Heart left ventricle (tissue), 16 donors: ENCODE measurements at regions not wholly inside any gene's neighbourhood (a gene's known extent, or its start where the extent isn't known, plus 50 kb on each side); places are given as distances from the start of the nearest gene placed in this dataset.

ENCODE experiments used
- ATAC-seq, 4 donors: fragments of 200-7000 bp; cut with Tn5 transposase; one replicate each; pipeline ENCODE4 v1.9.1; 2020 to 2022; ENCODE audit warnings: moderate library complexity in 4 of 4, mild to moderate bottlenecking in 3 of 4, moderate number of reproducible peaks in 1 of 4
- DNase-seq, 5 donors: peaks; one replicate each; pipeline ENCODE4 v3.0.0-alpha.2; 2020
- H3K27ac ChIP-seq, 12 donors: fragments of 200-600 bp; sonication (generic) in 4 of 12; one replicate each; pipeline versions ENCODE4 v1.5.0 to v1.8.0; 2016 to 2022; ENCODE audit warnings: mild to moderate bottlenecking in 2 of 12
- H3K27me3 ChIP-seq, 9 donors: fragments of 200-600 bp; sonication (generic) in 2 of 9; one replicate each; pipeline versions ENCODE4 v1.5.1 to v1.8.0; 2016 to 2022; ENCODE audit warnings: mild to moderate bottlenecking in 3 of 9
- H3K36me3 ChIP-seq, 9 donors: fragments of 200-600 bp; sonication (generic) in 2 of 9; one replicate each; pipeline versions ENCODE4 v1.5.0 to v1.8.0; 2018 to 2022; ENCODE audit warnings: mild to moderate bottlenecking in 2 of 9
- H3K4me1 ChIP-seq, 12 donors: fragments of 200-600 bp; sonication (generic) in 4 of 12; one replicate each; pipeline versions ENCODE4 v1.5.0 to v1.8.0; 2016 to 2022; ENCODE audit warnings: mild to moderate bottlenecking in 3 of 12
- H3K4me3 ChIP-seq, 12 donors: fragments of 200-600 bp; sonication (generic) in 4 of 12; one replicate each; pipeline versions ENCODE4 v1.5.0 to v1.8.0; 2017 to 2022; ENCODE audit warnings: mild to moderate bottlenecking in 9 of 12, moderate library complexity in 4 of 12
- H3K9me3 ChIP-seq, 12 donors: fragments of 200-600 bp; sonication (generic) in 4 of 12; one replicate each; pipeline versions ENCODE4 v1.5.0 to v1.8.0; 2016 to 2022; ENCODE audit warnings: mild to moderate bottlenecking in 1 of 12
- CTCF ChIP-seq, 12 donors: fragments of 200-600 bp; sonication (generic) in 4 of 12; IDR thresholded peaks; one replicate each; pipeline versions ENCODE4 v1.5.0 to v1.8.0; 2018 to 2022; ENCODE audit warnings: antibody characterized with exemption in 12 of 12, mild to moderate bottlenecking in 5 of 12
- POLR2A ChIP-seq, 2 donors: fragments of 450-650 bp; IDR thresholded peaks; one replicate each; pipeline ENCODE4 v1.6.1; 2017; ENCODE audit warnings: antibody characterized with exemption in 2 of 2, mild to moderate bottlenecking in 2 of 2, moderate library complexity in 2 of 2
- WGBS, 4 donors: extraction: QIAGEN DNeasy Blood & Tissue Kit in 2 of 4; methylation state at CpG; one replicate each; pipeline versions ENCODE4 v1.1.5 to v1.1.7; 2013 to 2018; 5-methylcytosine and 5-hydroxymethylcytosine counted together
- intact Hi-C, 10 donors: fragments of 100-400 bp; cut with DNase I; formaldehyde crosslinking; loops; one replicate each; pipeline versions ENCODE4 v1.11.1 to v1.14.2; 2022
- donor health status: ischemic (EF 13 %, LVEDD 7.1; RV severe dilation, severe dysfunction).
- donor health status: healthy with polysubstance abuse.
- donor health status: DM: no; HTN: yes; CAD: no.
- donor health status: DM: no; HTN: no; CAD: no.
- donor health status: ischemic (EF 25% LVEDD 6.9; RV normal size, moderate dysfunction).
- donor health status: ischemic (EF 25% LVEDD 5.7; RV mildly dilated, moderate dysfunction).
- donor health status: healthy.
- donor health status: DM: yes; HTN: yes; CAD: no.
- donor health status: ischemic (EF 35%, LVEDD 5.7; RV mildly dilated, moderate dysfunction).
- donor health status: nonischemic (EF 11% LVEDD 7.7; RV severe dilation, severe dysfunction).
- donor health status: DM: yes; HTN: yes; CAD: no.
- donor health status: PGD.
- donor health status: ischemic (EF 29% LVEDD 5.4; RV normal size, mild dysfunction).
- donor health status: nonischemic (EF 23%, LVEDD 6.1; RV moderate dilation, normal function).

GRCh38 chr18:73749304-73749703 lies 398.3 kb downstream of the FBXO15 start:
- ATAC-seq (no peak), DNase-seq (no peak)
- Histone ChIP-seq H3K4me1 (no peaks in the 10 kb centered on the region), H3K36me3 (no peaks in the 10 kb centered on the region), H3K27ac (no peak overlapping the region), H3K9me3 (no peaks in the 10 kb centered on the region), H3K27me3 (no peaks in the 10 kb centered on the region), H3K4me3 (no peak overlapping the region)
- TF ChIP-seq CTCF (IDR thresholded peaks at IDR 0.05): no peak
- no peak for TF ChIP-seq POLR2A (IDR thresholded peaks at IDR 0.05)
- WGBS, 4 donors: 87 to 96% (median 91%) methylated on average over 2 of the region's 2 CpGs
- intact Hi-C loops: no loop called here

- no peak overlapping the region for H3K4me3 ChIP-seq
- WGBS, 4 donors: 65 to 78% (median 75%) methylated on average over 4 of the region's 4 CpGs
- H3K36me3 ChIP-seq: no peaks in the 10 kb centered on the region
- H3K9me3 ChIP-seq: no peaks in the 10 kb centered on the region
- no peak overlapping the region for H3K27ac ChIP-seq
- no peak for TF ChIP-seq CTCF (IDR thresholded peaks at IDR 0.05)
- no peak for TF ChIP-seq POLR2A (IDR thresholded peaks at IDR 0.05)
- ATAC-seq (no peak), DNase-seq (no peak)
- H3K27me3 ChIP-seq: no peaks in the 10 kb centered on the region
- H3K4me1 ChIP-seq: no peaks in the 10 kb centered on the region
- intact Hi-C loops: no loop called here
Observed at GRCh38 chr18:73748731-73749130, 398.9 kb downstream of the FBXO15 start.

GRCh38 chr18:73746101-73746500 lies 401.5 kb downstream of the FBXO15 start:
- no peak overlapping the region for H3K27ac ChIP-seq
- H3K36me3 ChIP-seq: no peaks in the 10 kb centered on the region
- no peaks in the 10 kb centered on the region for H3K27me3 ChIP-seq
- DNase-seq (no peak), ATAC-seq (no peak)
- H3K4me3 ChIP-seq: no peak overlapping the region
- intact Hi-C loops: no loop called here
- peaks cover 0 to 10% (median 0%) of the 10 kb centered on the region in 12 donors for H3K4me1 ChIP-seq
- H3K9me3 ChIP-seq: no peaks in the 10 kb centered on the region
- no peak for TF ChIP-seq CTCF (IDR thresholded peaks at IDR 0.05)
- TF ChIP-seq POLR2A (IDR thresholded peaks at IDR 0.05): no peak

- H3K9me3 ChIP-seq: no peaks in the 10 kb centered on the region
- H3K36me3 ChIP-seq: no peaks in the 10 kb centered on the region
- WGBS, 4 donors: 41 to 55% (median 48%) methylated on average over 2 of the region's 2 CpGs
- TF ChIP-seq CTCF (IDR thresholded peaks at IDR 0.05) (no peak), POLR2A (IDR thresholded peaks at IDR 0.05) (no peak)
- no peak overlapping the region for H3K4me3 ChIP-seq
- ATAC-seq (no peak), DNase-seq (no peak)
- intact Hi-C loops: no loop called here
- peaks cover 0 to 10% (median 0%) of the 10 kb centered on the region in 12 donors for H3K4me1 ChIP-seq
- no peaks in the 10 kb centered on the region for H3K27me3 ChIP-seq
- H3K27ac ChIP-seq: no peak overlapping the region
Observed at GRCh38 chr18:73742957-73743356, 404.7 kb downstream of the FBXO15 start.
